HEK293 (cell line): ENCODE measurements at regions not wholly inside any gene's neighbourhood (a gene's known extent, or its start where the extent isn't known, plus 50 kb on each side); places are given as distances from the start of the nearest gene placed in this dataset.

ENCODE experiments used
- CTCF ChIP-seq: fragments of 450-650 bp; formaldehyde crosslinking; IDR thresholded peaks from 2 replicates; pipeline ENCODE4 v1.5.1; 2016; ENCODE audit warnings: missing biosample characterization, missing genetic modification characterization
- ZNF114 ChIP-seq: fragments of 450-650 bp; formaldehyde crosslinking; IDR thresholded peaks from 2 replicates; pipeline ENCODE4 v1.5.0; 2017; ENCODE audit warnings: missing biosample characterization, missing genetic modification characterization
- ZNF398 ChIP-seq: fragments of 450-650 bp; formaldehyde crosslinking; IDR thresholded peaks from 2 replicates; pipeline ENCODE4 v1.5.1; 2017; ENCODE audit warnings: missing biosample characterization, missing genetic modification characterization
- TF ChIP-seq, protein P1 (sequence below): fragments of 450-650 bp; formaldehyde crosslinking; IDR thresholded peaks from 2 replicates; pipeline ENCODE4 v1.5.1; 2016; ENCODE audit warnings: missing biosample characterization, missing genetic modification characterization

DNA sequence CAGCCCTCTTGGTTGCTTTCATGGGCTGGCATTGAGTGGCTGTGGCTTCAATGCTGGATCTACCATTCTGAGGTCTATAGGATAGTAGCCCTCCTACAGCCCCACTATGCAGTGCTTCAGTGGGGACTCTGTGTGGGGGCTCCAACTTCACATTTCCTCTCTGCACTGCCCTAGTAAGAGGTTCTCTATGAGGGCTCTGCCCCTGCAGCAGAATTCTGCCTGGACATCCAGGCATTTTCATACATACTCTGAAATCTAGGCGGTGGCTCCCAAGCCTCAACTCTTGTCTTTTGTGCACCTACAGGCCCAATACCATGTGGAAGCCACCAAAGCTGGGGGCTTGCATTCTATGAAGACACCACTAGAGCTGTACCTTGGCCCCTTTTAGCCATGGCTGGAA is 195.8 kb downstream of the IGSF11 start:
- no peak for TF ChIP-seq CTCF (tag by site-specific recombination)
- no peak for TF ChIP-seq ZNF114 (tag by site-specific recombination)
- TF ChIP-seq, protein P1, sequence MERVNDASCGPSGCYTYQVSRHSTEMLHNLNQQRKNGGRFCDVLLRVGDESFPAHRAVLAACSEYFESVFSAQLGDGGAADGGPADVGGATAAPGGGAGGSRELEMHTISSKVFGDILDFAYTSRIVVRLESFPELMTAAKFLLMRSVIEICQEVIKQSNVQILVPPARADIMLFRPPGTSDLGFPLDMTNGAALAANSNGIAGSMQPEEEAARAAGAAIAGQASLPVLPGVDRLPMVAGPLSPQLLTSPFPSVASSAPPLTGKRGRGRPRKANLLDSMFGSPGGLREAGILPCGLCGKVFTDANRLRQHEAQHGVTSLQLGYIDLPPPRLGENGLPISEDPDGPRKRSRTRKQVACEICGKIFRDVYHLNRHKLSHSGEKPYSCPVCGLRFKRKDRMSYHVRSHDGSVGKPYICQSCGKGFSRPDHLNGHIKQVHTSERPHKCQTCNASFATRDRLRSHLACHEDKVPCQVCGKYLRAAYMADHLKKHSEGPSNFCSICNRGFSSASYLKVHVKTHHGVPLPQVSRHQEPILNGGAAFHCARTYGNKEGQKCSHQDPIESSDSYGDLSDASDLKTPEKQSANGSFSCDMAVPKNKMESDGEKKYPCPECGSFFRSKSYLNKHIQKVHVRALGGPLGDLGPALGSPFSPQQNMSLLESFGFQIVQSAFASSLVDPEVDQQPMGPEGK, result no peak
- no peak for TF ChIP-seq ZNF398 (tag by site-specific recombination)
